Colonic mucosa (tissue), 4 donors: ENCODE measurements at regions not wholly inside any gene's neighbourhood (a gene's known extent, or its start where the extent isn't known, plus 50 kb on each side); places are given as distances from the start of the nearest gene placed in this dataset.

Experiments used
- DNase-seq: peaks from one replicate; pipeline ENCODE4 v3.0.0-alpha.2; 2020
- H3K27ac ChIP-seq: fragments of 200-600 bp; one replicate; pipeline ENCODE4 v1.8.0; 2021
- H3K27me3 ChIP-seq: fragments of 200-600 bp; one replicate; pipeline ENCODE4 v1.8.0; 2021
- H3K36me3 ChIP-seq: fragments of 200-600 bp; one replicate; pipeline ENCODE4 v1.8.0; 2021
- H3K4me1 ChIP-seq: fragments of 200-600 bp; one replicate; pipeline ENCODE4 v1.8.0; 2021; ENCODE audit warnings: mild to moderate bottlenecking
- H3K4me3 ChIP-seq: fragments of 200-600 bp; one replicate; pipeline ENCODE4 v1.8.0; 2021
- H3K9ac ChIP-seq, 2 donors: one replicate each; pipeline ENCODE4 v1.7.0; 2013; ENCODE audit warnings: control low read depth in 2 of 2, low read depth in 2 of 2, low read length in 2 of 2
- H3K9me3 ChIP-seq: fragments of 200-600 bp; one replicate; pipeline ENCODE4 v1.8.0; 2021
- CTCF ChIP-seq: fragments of 200-600 bp; IDR thresholded peaks from one replicate; pipeline ENCODE4 v1.8.0; 2022; ENCODE audit warnings: antibody characterized with exemption, mild to moderate bottlenecking
- intact Hi-C: fragments of 100-400 bp; cut with DNase I; formaldehyde crosslinking; loops from one replicate; pipeline ENCODE4 v1.14.1; 2022
- donor health status: healthy.
- donor health status: DM: no; HTN: no; CAD: no.
- donor health status: DM: no; HTN: no; CAD: no.

GRCh38 chr4:140316799-140317198 lies 56.6 kb upstream of the SCOC start:
- Histone ChIP-seq H3K27ac (no peak overlapping the region), H3K9ac (no peak overlapping the region), H3K4me1 (no peaks in the 10 kb centered on the region), H3K36me3 (no peaks in the 10 kb centered on the region), H3K27me3 (peaks cover under 1% of the 10 kb centered on the region), H3K9me3 (no peaks in the 10 kb centered on the region), H3K4me3 (no peak overlapping the region)
- no peak for DNase-seq
- intact Hi-C loops = no loop called here
- no peak for TF ChIP-seq CTCF

- H3K9ac ChIP-seq = no peak overlapping the region
- no peaks in the 10 kb centered on the region for H3K27me3 ChIP-seq
- TF ChIP-seq CTCF = no peak
- no peak overlapping the region for H3K4me3 ChIP-seq
- H3K36me3 ChIP-seq = no peaks in the 10 kb centered on the region
- no peaks in the 10 kb centered on the region for H3K9me3 ChIP-seq
- no peak overlapping the region for H3K27ac ChIP-seq
- H3K4me1 ChIP-seq = no peaks in the 10 kb centered on the region
- intact Hi-C loops = no loop called here
- no peak for DNase-seq
Observed at GRCh38 chr4:140315970-140316369, 57.5 kb upstream of the SCOC start.

GRCh38 chr4:140315438-140315837 lies 58.0 kb upstream of the SCOC start:
- H3K36me3 ChIP-seq = no peaks in the 10 kb centered on the region
- no peaks in the 10 kb centered on the region for H3K9me3 ChIP-seq
- H3K27me3 ChIP-seq = no peaks in the 10 kb centered on the region
- H3K4me3 ChIP-seq = no peak overlapping the region
- H3K9ac ChIP-seq = no peak overlapping the region
- no peak for TF ChIP-seq CTCF
- no peak overlapping the region for H3K27ac ChIP-seq
- H3K4me1 ChIP-seq = no peaks in the 10 kb centered on the region
- DNase-seq = no peak
- intact Hi-C loops = no loop called here

GRCh38 chr4:140315019-140315418 lies 58.4 kb upstream of the SCOC start:
- intact Hi-C loops = no loop called here

GRCh38 chr4:140312100-140312499 lies 61.3 kb upstream of the SCOC start:
- TF ChIP-seq CTCF = no peak
- Histone ChIP-seq H3K36me3 (no peaks in the 10 kb centered on the region), H3K9me3 (no peaks in the 10 kb centered on the region), H3K4me1 (no peaks in the 10 kb centered on the region), H3K4me3 (no peak overlapping the region), H3K9ac (no peak overlapping the region), H3K27ac (no peak overlapping the region), H3K27me3 (no peaks in the 10 kb centered on the region)
- DNase-seq = no peak
- intact Hi-C loops = no loop called here

More at GRCh38 chr4:140315019-140315418, 58.4 kb upstream of the SCOC start:
- Histone ChIP-seq H3K4me3 (no peak overlapping the region), H3K36me3 (no peaks in the 10 kb centered on the region), H3K27me3 (no peaks in the 10 kb centered on the region), H3K27ac (no peak overlapping the region), H3K9me3 (no peaks in the 10 kb centered on the region), H3K4me1 (no peaks in the 10 kb centered on the region), H3K9ac (no peak overlapping the region)
- no peak for TF ChIP-seq CTCF
- no peak for DNase-seq
